HepG2 (cell line): ENCODE measurements at regions not wholly inside any gene's neighbourhood (a gene's known extent, or its start where the extent isn't known, plus 50 kb on each side); places are given as distances from the start of the nearest gene placed in this dataset.

ENCODE experiments used
- ATAC-seq: fragments of 200-7000 bp; cut with Tn5 transposase; 3 replicates; pipeline ENCODE4 v1.9.1; 2020; ENCODE audit warnings: mild to moderate bottlenecking, moderate library complexity
- BruUV-seq: library from RNA; stranded (reverse); fragments of 400-500 nt; replicated peaks from 2 replicates; lab custom pipeline; 2021; lab: Mats Ljungman, UMichigan
- CTCF ChIA-PET: fragments of 300-600 bp; formaldehyde crosslinking; extraction: SDS; loops from one replicate; lab custom pipeline; 2021; ENCODE audit warnings: low total read pairs, inconsistent platforms, low intra/inter-chr PET ratio; lab: Yijun Ruan, JAX
- POLR2A ChIA-PET: fragments of 350-600 bp; sonication (Branson Sonifier 250); formaldehyde crosslinking; loops from one replicate; lab custom pipeline; 2020; ENCODE audit warnings: antibody characterized with exemption, inconsistent platforms; lab: Yijun Ruan, JAX
- DNase-seq: peaks from one replicate; pipeline ENCODE4 v3.0.0-alpha.2; 2015; ENCODE audit warnings: low spot score
- FAIRE-seq: peaks from 3 replicates; lab custom pipeline; 2011; peaks lifted over from hg19 to GRCh38; lab: Jason Lieb, UNC
- H2AFZ ChIP-seq: one replicate; pipeline ENCODE4 v1.6.1; 2011; ENCODE audit warnings: low read length, inconsistent platforms
- H3K27ac ChIP-seq: fragments of 300-600 bp; 3 replicates; pipeline ENCODE4 v1.8.0; 2011; ENCODE audit warnings: mixed run types, mild to moderate bottlenecking, mixed read lengths, low read length, inconsistent platforms; ENCODE audit not compliant: insufficient read depth; ENCODE audit errors: extremely low read length
- H3K27me3 ChIP-seq, 2 experiments: fragments of 200-600 bp in 1 of 2; 2 replicates in 1 of 2; 3 replicates in 1 of 2; pipeline versions ENCODE4 v1.6.0 to v1.8.0; 2011; ENCODE audit warnings: low read length in 2 of 2, mild to moderate bottlenecking in 2 of 2, moderate library complexity in 2 of 2, inconsistent platforms in 1 of 2; ENCODE audit not compliant: insufficient read depth in 2 of 2, control insufficient read depth in 1 of 2
- H3K36me3 ChIP-seq, 2 experiments: fragments of 200-600 bp in 1 of 2; replicated peaks in 1 of 2; 2 replicates in 1 of 2; 3 replicates in 1 of 2; pipeline versions ENCODE4 v1.5.1 to v1.8.0; 2011; ENCODE audit warnings: low read length in 2 of 2, inconsistent platforms in 1 of 2; ENCODE audit not compliant: insufficient read depth in 2 of 2, control insufficient read depth in 1 of 2
- H3K4me1 ChIP-seq: 2 replicates; pipeline ENCODE4 v1.5.1; 2012; ENCODE audit warnings: low read length, inconsistent platforms; ENCODE audit not compliant: insufficient read depth
- H3K4me2 ChIP-seq: 2 replicates; pipeline ENCODE4 v1.6.0; 2011; ENCODE audit warnings: low read depth, low read length, inconsistent platforms
- H3K4me3 ChIP-seq, 3 experiments: fragments of 200-600 bp in 1 of 3; sonication (generic), shearing (Covaris generic) in 1 of 3; replicated peaks in 1 of 3; 2 replicates each; pipeline ENCODE4 v1.5.1; 2011 to 2016; ENCODE audit warnings: low read length in 3 of 3, inconsistent platforms in 2 of 3, low read depth in 2 of 3, mild to moderate bottlenecking in 2 of 3, control low read depth in 1 of 3, mixed read lengths in 1 of 3; ENCODE audit not compliant: insufficient read depth in 1 of 3
- H3K79me2 ChIP-seq: one replicate; pipeline ENCODE4 v1.6.1; 2011; ENCODE audit warnings: low read length, inconsistent platforms; ENCODE audit not compliant: insufficient read depth
- H3K9ac ChIP-seq: 2 replicates; pipeline ENCODE4 v1.6.0; 2011; ENCODE audit warnings: mild to moderate bottlenecking, low read depth, low read length, inconsistent platforms; ENCODE audit not compliant: insufficient read depth
- H3K9me3 ChIP-seq: 2 replicates; pipeline ENCODE4 v1.5.1; 2012; ENCODE audit warnings: mild to moderate bottlenecking, low read length
- H4K20me1 ChIP-seq: 2 replicates; pipeline ENCODE4 v1.6.0; 2011; ENCODE audit warnings: inconsistent platforms, mild to moderate bottlenecking, low read length, moderate library complexity; ENCODE audit not compliant: insufficient read depth
- EED ChIP-seq: sonication (generic); formaldehyde crosslinking; IDR thresholded peaks from 2 replicates; pipeline ENCODE4 v1.5.0; 2020; ENCODE audit warnings: mild to moderate bottlenecking, missing genetic modification reagents
- GABPA ChIP-seq, 2 experiments: IDR thresholded peaks; 2 replicates each; pipeline ENCODE4 v1.6.1; 2011 to 2016; ENCODE audit warnings: low read depth in 2 of 2, low read length in 1 of 2, missing biosample characterization in 1 of 2, missing genetic modification characterization in 1 of 2
- KDM1A ChIP-seq: IDR thresholded peaks from 2 replicates; pipeline ENCODE4 v1.6.1; 2016; ENCODE audit warnings: missing compliant biosample characterization
- KLF9 ChIP-seq: IDR thresholded peaks from 2 replicates; pipeline ENCODE4 v1.6.1; 2016; ENCODE audit warnings: low read depth
- NFE2L2 ChIP-seq: fragments of 150-350 bp; IDR thresholded peaks from 2 replicates; pipeline ENCODE4 v1.6.1; 2014; ENCODE audit warnings: low read length
- NR3C1 ChIP-seq: sonication (generic); formaldehyde crosslinking; IDR thresholded peaks from 2 replicates; pipeline ENCODE4 v1.4.0; 2020; ENCODE audit warnings: missing genetic modification reagents
- PBX3 ChIP-seq: sonication (generic); formaldehyde crosslinking; IDR thresholded peaks from 2 replicates; pipeline ENCODE4 v1.8.1; 2023; ENCODE audit warnings: missing genetic modification reagents, inconsistent platforms, borderline replicate concordance
- RELA ChIP-seq: sonication (generic); formaldehyde crosslinking; IDR thresholded peaks from 2 replicates; pipeline ENCODE4 v1.4.0; 2020; ENCODE audit warnings: missing genetic modification reagents
- RORA ChIP-seq: sonication (generic); formaldehyde crosslinking; IDR thresholded peaks from 2 replicates; pipeline ENCODE4 v1.5.0; 2020; ENCODE audit warnings: mild to moderate bottlenecking, missing genetic modification reagents, moderate library complexity
- SMAD1 ChIP-seq: sonication (generic); formaldehyde crosslinking; IDR thresholded peaks from 2 replicates; pipeline ENCODE4 v1.4.0; 2020; ENCODE audit warnings: missing genetic modification reagents, low read depth, mild to moderate bottlenecking, borderline replicate concordance
- ZFP62 ChIP-seq: sonication (generic); formaldehyde crosslinking; IDR thresholded peaks from 2 replicates; pipeline ENCODE4 v1.4.0; 2020; ENCODE audit warnings: missing genetic modification reagents
- ZNF484 ChIP-seq: sonication (generic); formaldehyde crosslinking; IDR thresholded peaks from 2 replicates; pipeline ENCODE4 v1.5.1; 2020; ENCODE audit warnings: mild to moderate bottlenecking, low read depth, missing genetic modification reagents, borderline replicate concordance
- ZSCAN25 ChIP-seq: sonication (generic); formaldehyde crosslinking; IDR thresholded peaks from 2 replicates; pipeline ENCODE4 v1.8.0; 2022; ENCODE audit warnings: mild to moderate bottlenecking, missing genetic modification reagents
- WGBS: methylation state at CpG from one replicate; pipeline ENCODE4 v1.1.6; 2017; ENCODE audit warnings: low lambda C conversion rate; 5-methylcytosine and 5-hydroxymethylcytosine counted together
- in situ Hi-C: cut with HindIII; loops from 2 replicates; pipeline ENCODE4 v1.10.0; 2017; ENCODE audit warnings: low pct_unique_long_range_greater_than_20kb; ENCODE audit not compliant: extremely low pct_ligation_motif_present
- intact Hi-C: fragments of 100-400 bp; cut with micrococcal nuclease; formaldehyde crosslinking; loops from one replicate; pipeline ENCODE4 v1.10.0; 2022; ENCODE audit not compliant: unreplicated experiment
- TF ChIP-seq, protein P1 (sequence below): sonication (generic); formaldehyde crosslinking; IDR thresholded peaks from 2 replicates; pipeline ENCODE4 v1.4.0; 2020; ENCODE audit warnings: missing genetic modification reagents
- TF ChIP-seq, protein P2 (sequence below): sonication (generic); formaldehyde crosslinking; IDR thresholded peaks from 2 replicates; pipeline ENCODE4 v1.8.0; 2023; ENCODE audit warnings: mild to moderate bottlenecking, missing genetic modification reagents
- TF ChIP-seq, protein P3 (sequence below): IDR thresholded peaks from 2 replicates; pipeline ENCODE4 v1.6.1; 2016; ENCODE audit warnings: low read depth, control low read depth

GRCh38 chr4:26051240-26051639, 137.2 kb downstream of the SMIM20 start (continued):
- TF ChIP-seq PBX3 (CRISPR knock-in tag): no peak

- ChIA-PET CTCF (no interaction called here), POLR2A (no interaction called here)
- FAIRE-seq (no peak), ATAC-seq (no peak), DNase-seq (no peak)
- no peaks in the 10 kb centered on the region for H3K79me2 ChIP-seq
- no peak overlapping the region for H3K4me3 ChIP-seq
- intact Hi-C loops (no loop called here), in situ Hi-C loops (no loop called here)
- H3K9ac ChIP-seq: no peak overlapping the region
- H4K20me1 ChIP-seq: no peaks in the 10 kb centered on the region
- no peak overlapping the region for H3K27ac ChIP-seq
- no TSS peak for BruUV-seq
- H3K27me3 ChIP-seq: peaks cover 1 to 9% of the 10 kb centered on the region in 2 experiments; a peak in 1 of 5 replicates
- 0 out of 2 replicates have a peak, but pooled peaks cover 12% of the 10 kb centered on the region for H3K4me1 ChIP-seq
- no peaks in the 10 kb centered on the region for H3K9me3 ChIP-seq
- no peak overlapping the region for H3K4me2 ChIP-seq
- H3K36me3 ChIP-seq: no peaks in the 10 kb centered on the region
- WGBS: 62% methylated on average over 9 of the region's 9 CpGs
- H2AFZ ChIP-seq: no peak overlapping the region
- TF ChIP-seq ZFP62 (CRISPR knock-in tag) (no peak), KDM1A (CRISPR knock-in tag) (no peak), NR3C1 (CRISPR knock-in tag) (no peak), ZNF484 (CRISPR knock-in tag) (no peak), ZSCAN25 (no peak), SMAD1 (no peak), KLF9 (no peak), EED (no peak), GABPA (IDR thresholded peaks at IDR 0.05; ENCODE audit: low read depth, low read length) (no peak), GABPA (CRISPR knock-in tag; IDR thresholded peaks at IDR 0.05; ENCODE audit: low read depth) (no peak), RELA (CRISPR knock-in tag) (no peak), RORA (no peak), NFE2L2 (no peak)
- TF ChIP-seq, protein P1, sequence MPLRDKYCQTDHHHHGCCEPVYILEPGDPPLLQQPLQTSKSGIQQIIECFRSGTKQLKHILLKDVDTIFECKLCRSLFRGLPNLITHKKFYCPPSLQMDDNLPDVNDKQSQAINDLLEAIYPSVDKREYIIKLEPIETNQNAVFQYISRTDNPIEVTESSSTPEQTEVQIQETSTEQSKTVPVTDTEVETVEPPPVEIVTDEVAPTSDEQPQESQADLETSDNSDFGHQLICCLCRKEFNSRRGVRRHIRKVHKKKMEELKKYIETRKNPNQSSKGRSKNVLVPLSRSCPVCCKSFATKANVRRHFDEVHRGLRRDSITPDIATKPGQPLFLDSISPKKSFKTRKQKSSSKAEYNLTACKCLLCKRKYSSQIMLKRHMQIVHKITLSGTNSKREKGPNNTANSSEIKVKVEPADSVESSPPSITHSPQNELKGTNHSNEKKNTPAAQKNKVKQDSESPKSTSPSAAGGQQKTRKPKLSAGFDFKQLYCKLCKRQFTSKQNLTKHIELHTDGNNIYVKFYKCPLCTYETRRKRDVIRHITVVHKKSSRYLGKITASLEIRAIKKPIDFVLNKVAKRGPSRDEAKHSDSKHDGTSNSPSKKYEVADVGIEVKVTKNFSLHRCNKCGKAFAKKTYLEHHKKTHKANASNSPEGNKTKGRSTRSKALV (CRISPR knock-in tag): no peak
- TF ChIP-seq, protein P2, sequence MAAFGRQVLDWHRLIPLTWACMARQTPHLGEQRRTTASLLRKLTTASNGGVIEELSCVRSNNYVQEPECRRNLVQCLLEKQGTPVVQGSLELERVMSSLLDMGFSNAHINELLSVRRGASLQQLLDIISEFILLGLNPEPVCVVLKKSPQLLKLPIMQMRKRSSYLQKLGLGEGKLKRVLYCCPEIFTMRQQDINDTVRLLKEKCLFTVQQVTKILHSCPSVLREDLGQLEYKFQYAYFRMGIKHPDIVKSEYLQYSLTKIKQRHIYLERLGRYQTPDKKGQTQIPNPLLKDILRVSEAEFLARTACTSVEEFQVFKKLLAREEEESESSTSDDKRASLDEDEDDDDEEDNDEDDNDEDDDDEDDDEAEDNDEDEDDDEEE (CRISPR knock-in tag): no peak
- TF ChIP-seq, protein P3, sequence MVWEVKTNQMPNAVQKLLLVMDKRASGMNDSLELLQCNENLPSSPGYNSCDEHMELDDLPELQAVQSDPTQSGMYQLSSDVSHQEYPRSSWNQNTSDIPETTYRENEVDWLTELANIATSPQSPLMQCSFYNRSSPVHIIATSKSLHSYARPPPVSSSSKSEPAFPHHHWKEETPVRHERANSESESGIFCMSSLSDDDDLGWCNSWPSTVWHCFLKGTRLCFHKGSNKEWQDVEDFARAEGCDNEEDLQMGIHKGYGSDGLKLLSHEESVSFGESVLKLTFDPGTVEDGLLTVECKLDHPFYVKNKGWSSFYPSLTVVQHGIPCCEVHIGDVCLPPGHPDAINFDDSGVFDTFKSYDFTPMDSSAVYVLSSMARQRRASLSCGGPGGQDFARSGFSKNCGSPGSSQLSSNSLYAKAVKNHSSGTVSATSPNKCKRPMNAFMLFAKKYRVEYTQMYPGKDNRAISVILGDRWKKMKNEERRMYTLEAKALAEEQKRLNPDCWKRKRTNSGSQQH (CRISPR knock-in tag): no peak
These were observed 138.9 kb downstream of the SMIM20 start for GRCh38 chr4:26052663-26053541.
